ENCODE measurements at regions not wholly inside any gene's neighbourhood (a gene's known extent, or its start where the extent isn't known, plus 50 kb on each side); places are given as distances from the start of the nearest gene placed in this dataset.

DNA sequence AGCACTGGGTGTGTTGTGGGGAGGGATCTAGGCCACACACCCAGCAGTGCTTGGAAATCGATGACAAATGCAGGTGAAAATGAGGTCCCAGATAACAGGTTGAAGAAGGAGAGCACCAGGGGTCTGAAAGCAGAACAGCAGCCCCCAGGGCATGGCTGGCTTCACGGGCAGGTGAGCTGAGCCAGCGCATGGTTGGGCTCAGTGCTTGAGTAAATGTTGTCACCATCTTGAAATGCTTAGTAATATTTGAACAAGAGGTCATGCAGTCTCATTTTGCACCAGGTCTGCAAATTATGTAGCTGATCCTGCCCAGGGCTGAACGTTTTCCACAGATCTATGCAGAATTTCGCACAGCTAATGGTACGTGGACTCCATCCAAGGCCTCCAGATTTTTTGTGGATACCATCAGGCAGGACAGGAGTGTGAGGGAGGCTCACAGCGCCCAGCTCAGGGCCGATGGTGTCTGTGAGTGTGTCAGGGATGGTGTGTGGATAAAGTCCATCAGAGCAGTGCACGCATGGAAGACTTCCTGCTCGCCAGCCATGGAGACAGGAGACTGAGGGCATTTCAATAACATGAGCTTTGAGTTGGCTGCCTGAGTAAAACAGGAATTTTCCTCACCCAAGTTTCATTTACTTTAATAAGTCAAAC is 53.1 kb upstream of the SNX9 start:
- DNase-seq (ENCODE audit: low read depth in 1 of 2, low spot score in 1 of 2): no peak

DNA sequence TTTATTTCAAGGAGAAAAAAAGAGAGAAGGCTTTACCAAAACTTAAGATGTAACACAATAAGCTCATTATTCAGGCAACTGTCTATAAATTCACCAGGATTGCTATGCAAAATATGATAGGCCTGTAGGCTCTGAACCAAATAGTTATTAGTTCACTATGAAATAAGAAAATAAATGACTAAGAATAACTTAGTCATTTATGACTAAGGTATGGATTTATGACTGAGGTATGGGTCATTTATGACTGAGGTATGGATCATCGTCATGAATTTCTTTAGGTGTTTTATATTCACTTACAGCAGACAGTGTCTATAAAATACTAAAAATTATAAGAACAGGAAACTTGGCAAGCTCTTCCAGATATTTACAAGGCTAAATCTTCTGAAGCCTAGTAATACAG is 52.1 kb upstream of the SNX9 start:
- no peak for DNase-seq (ENCODE audit: low read depth in 1 of 2, low spot score in 1 of 2)

DNA sequence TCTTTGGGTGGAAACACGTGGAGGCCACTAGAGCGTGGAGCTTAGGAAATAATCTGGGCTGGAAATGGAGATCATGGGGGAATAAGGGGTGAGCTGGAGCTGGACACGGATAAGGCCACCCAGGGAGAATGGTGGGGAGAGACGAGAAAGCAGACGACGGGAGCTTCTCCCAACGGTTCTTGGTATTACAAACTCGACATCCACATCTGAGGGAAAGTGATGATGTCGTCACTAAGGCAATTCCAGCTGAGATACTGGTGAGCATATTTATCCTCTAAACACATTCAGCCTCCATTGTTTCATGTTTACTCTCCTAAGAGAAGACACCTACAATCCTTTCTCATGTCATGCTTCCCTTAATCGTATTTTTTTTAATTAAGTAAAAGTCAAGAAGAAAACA is 50.2 kb upstream of the SNX9 start:
- no peak for DNase-seq (ENCODE audit: low read depth in 1 of 2, low spot score in 1 of 2)

All from activated CD4-positive, alpha-beta T cell treated with anti-CD3 and anti-CD28 coated beads, Interleukin-2, amount 50 U/mL, for 24 hours (primary cell).